ENCODE measurements at regions not wholly inside any gene's neighbourhood (a gene's known extent, or its start where the extent isn't known, plus 50 kb on each side); places are given as distances from the start of the nearest gene placed in this dataset.

DNA sequence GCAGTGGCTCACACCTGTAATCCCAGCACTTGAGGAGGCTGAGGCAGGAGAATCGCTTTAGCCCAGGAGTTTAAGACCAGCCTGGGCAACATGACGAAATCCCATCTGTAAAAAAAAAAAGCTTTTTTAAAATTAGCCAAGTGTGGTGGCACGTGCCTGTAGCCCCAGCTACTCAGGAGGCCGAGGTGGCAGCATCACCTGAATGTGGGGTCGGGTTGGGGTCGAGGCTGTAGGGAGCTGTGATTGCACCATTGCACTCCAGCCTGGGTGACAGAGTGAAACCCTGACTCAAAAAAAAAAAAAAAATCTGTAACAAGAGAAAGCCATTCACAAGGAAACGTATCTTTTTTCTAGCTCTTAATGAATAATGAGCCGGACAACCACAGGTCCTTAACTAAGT, 74.7 kb upstream of the DLG1 start:
- Histone ChIP-seq H3K9me3 (no peaks in the 10 kb centered on the region), H3K36me3 (no peaks in the 10 kb centered on the region), H3K4me1 (peaks cover 0 to 30% (median 15%) of the 10 kb centered on the region in 4 donors), H3K4me3 (no peak overlapping the region), H3K27ac (no peak overlapping the region), H3K27me3 (no peaks in the 10 kb centered on the region)
- DNase-seq (ENCODE audit: low spot score in 2 of 2) = no peak
- TF ChIP-seq, protein P1, sequence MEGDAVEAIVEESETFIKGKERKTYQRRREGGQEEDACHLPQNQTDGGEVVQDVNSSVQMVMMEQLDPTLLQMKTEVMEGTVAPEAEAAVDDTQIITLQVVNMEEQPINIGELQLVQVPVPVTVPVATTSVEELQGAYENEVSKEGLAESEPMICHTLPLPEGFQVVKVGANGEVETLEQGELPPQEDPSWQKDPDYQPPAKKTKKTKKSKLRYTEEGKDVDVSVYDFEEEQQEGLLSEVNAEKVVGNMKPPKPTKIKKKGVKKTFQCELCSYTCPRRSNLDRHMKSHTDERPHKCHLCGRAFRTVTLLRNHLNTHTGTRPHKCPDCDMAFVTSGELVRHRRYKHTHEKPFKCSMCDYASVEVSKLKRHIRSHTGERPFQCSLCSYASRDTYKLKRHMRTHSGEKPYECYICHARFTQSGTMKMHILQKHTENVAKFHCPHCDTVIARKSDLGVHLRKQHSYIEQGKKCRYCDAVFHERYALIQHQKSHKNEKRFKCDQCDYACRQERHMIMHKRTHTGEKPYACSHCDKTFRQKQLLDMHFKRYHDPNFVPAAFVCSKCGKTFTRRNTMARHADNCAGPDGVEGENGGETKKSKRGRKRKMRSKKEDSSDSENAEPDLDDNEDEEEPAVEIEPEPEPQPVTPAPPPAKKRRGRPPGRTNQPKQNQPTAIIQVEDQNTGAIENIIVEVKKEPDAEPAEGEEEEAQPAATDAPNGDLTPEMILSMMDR (IDR thresholded peaks at IDR 0.05) = no peak
- no peak for TF ChIP-seq POLR2A (IDR thresholded peaks at IDR 0.05)
- TF ChIP-seq EP300 (IDR thresholded peaks at IDR 0.05) = no peak
- 95 to 97% methylated on average over 8 of the region's 8 CpGs for WGBS, 2 donors

DNA sequence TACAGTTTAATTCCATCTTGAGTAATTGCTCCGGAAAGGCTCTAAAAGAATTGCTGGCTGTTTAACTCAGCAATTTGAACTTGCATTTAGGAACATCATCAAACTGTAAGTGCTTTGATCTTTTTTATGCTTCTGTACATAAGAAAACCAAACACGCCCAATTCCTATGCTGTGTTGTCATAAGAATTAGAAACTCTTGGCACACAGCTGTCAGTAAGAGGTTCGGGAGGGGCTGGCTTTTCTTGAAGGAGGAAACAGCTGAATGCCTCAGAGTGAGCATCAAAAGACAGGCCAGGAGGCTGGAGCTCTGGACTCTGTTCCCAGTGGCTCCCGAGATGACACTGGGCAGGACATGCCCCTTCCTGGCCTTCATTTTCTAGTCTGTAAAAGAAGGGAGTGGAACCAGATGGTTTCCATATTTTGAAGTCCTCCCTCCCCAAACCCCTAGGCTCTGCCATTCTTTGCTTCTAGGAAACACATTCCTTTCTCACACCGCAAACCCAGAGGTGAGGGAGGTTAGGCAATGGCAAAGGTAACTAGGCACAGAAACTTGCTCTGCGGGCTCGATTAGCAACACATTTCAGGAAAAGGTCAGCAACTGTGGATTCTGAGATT, 73.7 kb upstream of the DLG1 start:
- Histone ChIP-seq H3K36me3 (no peaks in the 10 kb centered on the region), H3K4me1 (peaks cover 0 to 31% (median 16%) of the 10 kb centered on the region in 4 donors), H3K27me3 (no peaks in the 10 kb centered on the region), H3K4me3 (no peak overlapping the region), H3K9me3 (no peaks in the 10 kb centered on the region), H3K27ac (peak overlapping the region in 1 of 4 donors; percentile 6)
- 38 to 43% methylated on average over 7 of the region's 7 CpGs for WGBS, 2 donors
- DNase-seq (ENCODE audit: low spot score in 2 of 2) = no peak
- TF ChIP-seq POLR2A (IDR thresholded peaks at IDR 0.05) = no peak
- TF ChIP-seq, protein P1 (IDR thresholded peaks at IDR 0.05) = no peak
- TF ChIP-seq EP300 (IDR thresholded peaks at IDR 0.05) = no peak

DNA sequence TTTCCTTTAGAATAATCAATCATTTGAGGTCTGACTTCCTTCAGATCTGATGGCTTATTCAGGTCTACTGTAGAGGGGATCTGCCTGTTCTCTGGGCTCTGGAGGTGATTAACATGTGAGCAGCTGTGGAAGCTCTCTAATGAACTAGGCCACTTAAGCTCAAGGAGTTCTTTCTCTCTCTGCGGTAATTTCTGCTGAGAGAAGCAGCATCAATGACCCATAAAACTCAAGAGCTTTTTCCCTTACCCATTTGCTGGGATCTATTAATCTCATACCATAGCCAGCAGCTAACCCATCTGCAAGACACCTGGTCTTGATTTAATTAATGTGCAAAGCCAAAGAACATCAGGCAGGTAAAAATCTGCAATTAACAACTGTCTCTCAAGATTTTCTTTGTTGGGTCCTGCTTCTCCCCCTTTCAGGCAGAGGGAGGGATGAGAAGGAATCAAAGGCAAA, 73.2 kb upstream of the DLG1 start:
- peak overlapping the region in 1 of 4 donors; percentile 74 for H3K27ac ChIP-seq
- whole genome bisulfite sequencing, 2 donors = 31 to 53% methylated on average over 1 of the region's 1 CpG
- no peaks in the 10 kb centered on the region for H3K9me3 ChIP-seq
- no peaks in the 10 kb centered on the region for H3K27me3 ChIP-seq
- no peak overlapping the region for H3K4me3 ChIP-seq
- H3K4me1 ChIP-seq = peaks cover 0 to 35% (median 19%) of the 10 kb centered on the region in 4 donors
- TF ChIP-seq POLR2A (IDR thresholded peaks at IDR 0.05) (no peak), EP300 (IDR thresholded peaks at IDR 0.05) (no peak)
- TF ChIP-seq, protein P1 (IDR thresholded peaks at IDR 0.05) = no peak
- no peaks in the 10 kb centered on the region for H3K36me3 ChIP-seq
- DNase-seq (ENCODE audit: low spot score in 2 of 2) = no peak

DNA sequence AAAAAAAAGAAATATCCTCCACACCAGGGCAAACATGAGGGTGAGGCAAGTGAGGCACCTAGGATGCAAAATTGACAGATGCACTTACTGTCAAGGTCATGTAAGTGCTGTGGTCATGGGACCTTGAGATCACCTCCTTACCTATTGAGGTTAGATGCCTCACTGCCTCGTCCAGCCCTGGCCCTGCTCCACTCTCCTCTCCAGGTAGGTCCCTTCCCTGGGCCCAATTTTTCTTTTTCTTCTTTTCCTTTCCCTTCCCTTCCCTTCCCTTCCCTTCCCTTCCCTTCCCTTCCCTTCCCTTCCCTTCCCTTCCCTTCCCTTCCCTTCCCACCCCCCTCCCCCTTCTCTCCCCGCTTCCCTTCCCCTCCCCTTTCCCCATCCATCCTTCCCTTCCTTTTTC, 71.1 kb upstream of the DLG1 start:
- Histone ChIP-seq H3K36me3 (no peaks in the 10 kb centered on the region), H3K4me1 (peaks cover 0 to 41% (median 19%) of the 10 kb centered on the region in 4 donors), H3K27ac (no peak overlapping the region), H3K9me3 (no peaks in the 10 kb centered on the region), H3K4me3 (no peak overlapping the region), H3K27me3 (no peaks in the 10 kb centered on the region)
- DNase-seq (ENCODE audit: low spot score in 2 of 2) = no peak
- WGBS, 2 donors = 91 to 97% methylated on average over 2 of the region's 2 CpGs
- TF ChIP-seq, protein P1 (IDR thresholded peaks at IDR 0.05) = no peak
- TF ChIP-seq EP300 (IDR thresholded peaks at IDR 0.05) = no peak
- TF ChIP-seq POLR2A (IDR thresholded peaks at IDR 0.05) = no peak

DNA sequence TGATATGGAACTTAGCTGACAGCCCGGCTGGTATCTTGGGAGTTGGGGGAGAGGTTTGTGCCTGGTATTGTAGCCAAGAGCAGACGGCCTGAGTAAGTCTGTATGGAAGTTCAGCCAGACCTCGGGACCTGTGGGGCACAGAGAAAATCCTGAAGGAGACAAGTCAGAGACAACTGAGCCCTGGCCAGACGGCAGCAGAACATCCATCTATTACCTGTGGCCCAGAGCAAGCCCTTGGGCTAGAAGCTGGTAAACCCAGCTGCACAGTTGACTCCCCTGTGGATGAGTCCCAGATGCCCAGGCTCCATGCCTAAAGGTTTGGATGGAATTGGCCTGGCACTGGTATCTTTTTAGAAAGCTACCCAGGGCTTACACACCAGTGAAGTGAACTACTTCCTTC, 70.4 kb upstream of the DLG1 start:
- Histone ChIP-seq H3K27me3 (no peaks in the 10 kb centered on the region), H3K4me3 (no peak overlapping the region), H3K36me3 (no peaks in the 10 kb centered on the region), H3K4me1 (peaks cover 0 to 41% (median 19%) of the 10 kb centered on the region in 4 donors), H3K27ac (no peak overlapping the region), H3K9me3 (no peaks in the 10 kb centered on the region)
- DNase-seq (ENCODE audit: low spot score in 2 of 2) = no peak
- no peak for TF ChIP-seq POLR2A (IDR thresholded peaks at IDR 0.05)
- TF ChIP-seq, protein P1 (IDR thresholded peaks at IDR 0.05) = no peak
- TF ChIP-seq EP300 (IDR thresholded peaks at IDR 0.05) = no peak
- 85 to 89% methylated on average over 4 of the region's 4 CpGs for WGBS, 2 donors
